ENCODE measurements at regions not wholly inside any gene's neighbourhood (a gene's known extent, or its start where the extent isn't known, plus 50 kb on each side); places are given as distances from the start of the nearest gene placed in this dataset.

DNA sequence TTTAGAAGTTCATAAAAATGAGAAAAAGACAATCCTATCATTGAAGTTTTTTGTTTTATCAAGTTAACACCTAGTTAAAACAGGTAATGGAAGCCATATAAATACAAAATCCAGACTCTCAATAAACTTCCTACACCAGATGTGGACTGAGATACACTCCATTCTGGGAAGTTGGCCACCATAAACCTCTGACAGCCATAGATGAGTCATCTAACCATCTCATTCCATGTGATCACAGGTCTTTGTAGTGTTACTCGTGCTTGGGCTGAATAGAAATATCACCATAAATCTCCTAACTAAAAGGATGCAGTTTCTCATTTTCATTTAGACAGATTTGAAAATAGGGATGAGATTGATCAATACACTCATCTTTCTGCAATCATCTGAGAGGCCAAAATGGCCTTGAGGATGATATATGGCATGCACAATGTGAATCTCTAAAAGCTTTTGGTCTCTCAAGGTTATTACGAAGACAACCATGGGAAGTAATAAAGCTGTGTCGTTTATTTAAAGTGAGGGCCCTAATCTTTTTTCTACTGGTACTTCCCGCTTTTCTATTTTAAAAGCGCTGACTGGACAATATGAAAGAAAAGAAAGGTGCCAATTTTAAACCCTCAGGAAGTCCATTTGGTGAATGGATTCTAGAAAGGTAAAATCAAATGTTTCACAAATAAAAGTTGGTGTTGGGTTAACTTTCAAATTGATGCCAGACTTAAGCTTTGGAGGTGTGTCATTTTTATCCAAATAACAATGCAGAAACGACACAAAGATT lies 155.5 kb downstream of the POLR2M start:
- CTCF ChIA-PET, result interaction anchor here (0.8 to 5.6 kb wide), 35 partner anchors 9 to 348 kb away, joined by 3 to 50 read pairs (median 7); partner anchors contain the start of gene ALDH1A2
- TF ChIP-seq, protein P1, sequence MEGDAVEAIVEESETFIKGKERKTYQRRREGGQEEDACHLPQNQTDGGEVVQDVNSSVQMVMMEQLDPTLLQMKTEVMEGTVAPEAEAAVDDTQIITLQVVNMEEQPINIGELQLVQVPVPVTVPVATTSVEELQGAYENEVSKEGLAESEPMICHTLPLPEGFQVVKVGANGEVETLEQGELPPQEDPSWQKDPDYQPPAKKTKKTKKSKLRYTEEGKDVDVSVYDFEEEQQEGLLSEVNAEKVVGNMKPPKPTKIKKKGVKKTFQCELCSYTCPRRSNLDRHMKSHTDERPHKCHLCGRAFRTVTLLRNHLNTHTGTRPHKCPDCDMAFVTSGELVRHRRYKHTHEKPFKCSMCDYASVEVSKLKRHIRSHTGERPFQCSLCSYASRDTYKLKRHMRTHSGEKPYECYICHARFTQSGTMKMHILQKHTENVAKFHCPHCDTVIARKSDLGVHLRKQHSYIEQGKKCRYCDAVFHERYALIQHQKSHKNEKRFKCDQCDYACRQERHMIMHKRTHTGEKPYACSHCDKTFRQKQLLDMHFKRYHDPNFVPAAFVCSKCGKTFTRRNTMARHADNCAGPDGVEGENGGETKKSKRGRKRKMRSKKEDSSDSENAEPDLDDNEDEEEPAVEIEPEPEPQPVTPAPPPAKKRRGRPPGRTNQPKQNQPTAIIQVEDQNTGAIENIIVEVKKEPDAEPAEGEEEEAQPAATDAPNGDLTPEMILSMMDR (IDR thresholded peaks at IDR 0.05), result no peak
- Mint-ChIP-seq H3K36me3 (ENCODE audit: low read depth) (no peaks in the 10 kb centered on the region), H3K27me3 (peaks cover 13% of the 10 kb centered on the region), H3K4me3 (no peak overlapping the region), H3K9me3 (no peaks in the 10 kb centered on the region), H3K27ac (no peak overlapping the region), H3K4me1 (ENCODE audit: low read depth) (no peaks in the 10 kb centered on the region)
- POLR2A ChIA-PET, result no interaction called here
- no peak for DNase-seq
- intact Hi-C loops (cut with micrococcal nuclease), result loop anchor here (2.0 kb wide), 2 partner anchors 111 to 301 kb away; no protein-coding TSS in a partner anchor
- ATAC-seq, result no peak

DNA sequence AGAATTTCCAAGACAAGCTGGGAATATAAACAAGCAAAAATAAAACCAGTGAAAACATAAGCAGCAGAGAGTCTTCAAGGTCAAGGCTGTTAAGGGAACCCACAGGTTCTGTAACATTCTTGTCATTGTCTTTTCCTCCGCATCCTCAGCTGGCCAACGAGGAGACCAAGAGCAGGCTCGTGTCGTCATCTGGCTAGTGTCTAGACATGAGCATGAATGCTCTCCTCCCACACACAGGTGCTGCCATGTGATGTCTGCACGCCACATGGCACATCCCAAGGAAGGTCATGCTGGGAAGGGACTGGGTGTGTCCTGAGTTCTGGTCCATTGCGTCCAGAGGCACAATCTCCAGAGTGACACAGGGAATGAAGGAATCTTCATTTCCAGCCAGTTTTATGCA lies 156.2 kb downstream of the POLR2M start:
- ChIA-PET CTCF (interaction anchor here (1.0 to 5.6 kb wide), 7 partner anchors 8 to 303 kb away, joined by 3 to 50 read pairs (median 27); partner anchors contain the start of gene ALDH1A2), POLR2A (no interaction called here)
- Mint-ChIP-seq H3K4me1 (ENCODE audit: low read depth) (peaks cover under 1% of the 10 kb centered on the region), H3K27ac (no peak overlapping the region), H3K36me3 (ENCODE audit: low read depth) (no peaks in the 10 kb centered on the region), H3K27me3 (peaks cover 18% of the 10 kb centered on the region), H3K4me3 (no peak overlapping the region), H3K9me3 (no peaks in the 10 kb centered on the region)
- TF ChIP-seq, protein P1 (IDR thresholded peaks at IDR 0.05), result no peak
- intact Hi-C loops (cut with micrococcal nuclease), result no loop called here
- ATAC-seq, result no peak
- no peak for DNase-seq

DNA sequence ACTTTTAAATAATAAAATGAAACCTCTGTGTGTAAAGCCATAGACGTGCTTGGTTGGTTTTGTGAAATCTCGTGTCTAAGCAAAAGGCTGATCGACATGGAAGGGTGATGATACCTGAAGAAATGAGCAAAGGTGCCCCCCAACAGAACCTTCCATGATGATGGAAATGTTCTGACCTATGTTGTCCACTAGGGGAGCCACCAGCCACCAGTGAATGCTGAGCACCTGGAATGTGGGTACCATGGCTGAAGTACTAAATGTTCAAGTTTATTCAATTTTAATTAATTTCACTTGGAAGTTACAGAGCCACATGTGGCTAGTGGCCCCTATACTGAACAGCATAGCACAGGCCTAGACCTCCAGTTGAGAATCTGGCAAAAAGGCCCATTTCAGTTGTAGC lies 158.8 kb downstream of the POLR2M start:
- ChIA-PET POLR2A (no interaction called here), CTCF (interaction anchor here (0.7 to 3.1 kb wide), 11 partner anchors 8 to 318 kb away, joined by 3 to 25 read pairs (median 4); no protein-coding TSS in a partner anchor)
- H3K9me3 Mint-ChIP-seq, result no peaks in the 10 kb centered on the region
- intact Hi-C loops (cut with micrococcal nuclease), result loop anchor here (5.0 kb wide), 2 partner anchors 207 to 317 kb away; no protein-coding TSS in a partner anchor
- H3K4me3 Mint-ChIP-seq, result no peak overlapping the region
- ATAC-seq (no peak), DNase-seq (peak; percentile 7)
- no peak overlapping the region for H3K27ac Mint-ChIP-seq
- H3K27me3 Mint-ChIP-seq, result peaks cover 21% of the 10 kb centered on the region
- H3K4me1 Mint-ChIP-seq (ENCODE audit: low read depth), result peaks cover 7% of the 10 kb centered on the region
- H3K36me3 Mint-ChIP-seq (ENCODE audit: low read depth), result no peaks in the 10 kb centered on the region
- TF ChIP-seq, protein P1 (IDR thresholded peaks at IDR 0.05), result no peak

DNA sequence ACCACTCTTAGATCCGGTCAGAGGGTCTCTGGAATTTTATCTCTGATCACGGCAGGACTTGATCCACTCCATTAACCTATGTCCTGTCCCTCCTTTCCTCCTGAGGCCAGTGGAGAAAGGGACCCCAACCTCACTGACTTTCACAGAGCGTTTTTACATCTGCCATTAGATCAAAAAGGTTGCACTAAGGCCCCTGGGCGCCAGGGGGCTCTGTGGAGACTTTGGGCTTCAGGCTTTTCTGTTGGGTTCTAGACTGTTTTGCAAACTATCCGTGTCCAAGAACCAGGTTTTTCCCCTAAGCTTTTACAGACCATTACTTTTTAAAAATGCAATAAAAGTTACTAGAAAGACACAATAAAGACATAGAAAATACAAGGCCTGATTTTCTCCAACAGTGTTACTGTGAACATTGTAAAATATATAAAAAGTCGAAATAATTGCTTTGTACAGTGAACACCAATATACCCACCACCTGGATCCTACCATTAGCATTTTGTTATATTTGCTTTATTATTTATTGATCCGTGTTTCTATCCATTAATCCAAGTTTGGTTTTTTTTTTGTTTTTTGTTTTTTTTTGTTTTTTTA lies 159.7 kb downstream of the POLR2M start:
- peaks cover 27% of the 10 kb centered on the region for H3K27me3 Mint-ChIP-seq
- ChIA-PET CTCF (interaction anchor here (0.7 to 3.1 kb wide), 15 partner anchors 8 to 317 kb away, joined by 3 to 25 read pairs (median 3); partner anchors contain the start of gene ALDH1A2), POLR2A (no interaction called here)
- no peak overlapping the region for H3K4me3 Mint-ChIP-seq
- TF ChIP-seq, protein P1 (IDR thresholded peaks at IDR 0.05), result peak; percentile 87
- no peaks in the 10 kb centered on the region for H3K9me3 Mint-ChIP-seq
- peaks cover 7% of the 10 kb centered on the region for H3K4me1 Mint-ChIP-seq (ENCODE audit: low read depth)
- DNase-seq (peak; percentile 78), ATAC-seq (peak; percentile 64)
- H3K36me3 Mint-ChIP-seq (ENCODE audit: low read depth), result no peaks in the 10 kb centered on the region
- intact Hi-C loops (cut with micrococcal nuclease), result loop anchor here (5.0 kb wide), 2 partner anchors 206 to 316 kb away; no protein-coding TSS in a partner anchor
- no peak overlapping the region for H3K27ac Mint-ChIP-seq

Measured in activated CD8-positive, alpha-beta T cell treated with anti-CD3 and anti-CD28 coated beads for 36 hours (primary cell).